ENCODE measurements at regions not wholly inside any gene's neighbourhood (a gene's known extent, or its start where the extent isn't known, plus 50 kb on each side); places are given as distances from the start of the nearest gene placed in this dataset.

DNA sequence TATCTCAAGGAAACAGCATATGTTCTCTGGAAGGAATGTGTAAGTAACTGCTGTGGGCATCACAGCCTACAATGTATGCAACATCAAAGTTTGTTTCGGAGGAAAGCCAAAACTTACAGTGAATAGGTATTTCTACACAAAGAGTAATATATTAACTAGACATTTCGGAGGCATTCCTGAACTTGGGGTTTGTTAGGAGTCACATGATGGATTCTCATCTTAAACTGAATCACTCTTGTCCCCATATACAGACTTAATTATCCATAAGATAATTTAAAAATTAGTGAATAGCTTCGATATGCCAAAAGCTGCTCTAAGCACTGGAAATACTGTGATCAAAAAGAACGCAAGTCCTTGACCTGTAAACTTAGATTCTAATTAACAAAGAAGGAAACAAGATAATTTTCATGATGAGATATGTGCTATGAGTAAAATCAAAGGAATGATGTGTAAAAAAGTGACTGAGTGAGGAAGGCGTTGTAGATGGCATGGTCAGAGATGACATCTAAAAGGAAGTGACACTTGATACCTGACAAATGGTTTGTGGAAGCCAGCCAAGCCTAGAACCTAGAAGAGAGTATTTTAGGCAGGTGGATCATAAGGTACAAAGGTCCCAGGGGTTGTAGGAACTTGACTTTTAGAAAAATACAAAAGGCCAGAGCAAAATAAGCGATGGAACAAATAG lies 273.1 kb downstream of the MRPL39 start:
- TF ChIP-seq, protein P1, sequence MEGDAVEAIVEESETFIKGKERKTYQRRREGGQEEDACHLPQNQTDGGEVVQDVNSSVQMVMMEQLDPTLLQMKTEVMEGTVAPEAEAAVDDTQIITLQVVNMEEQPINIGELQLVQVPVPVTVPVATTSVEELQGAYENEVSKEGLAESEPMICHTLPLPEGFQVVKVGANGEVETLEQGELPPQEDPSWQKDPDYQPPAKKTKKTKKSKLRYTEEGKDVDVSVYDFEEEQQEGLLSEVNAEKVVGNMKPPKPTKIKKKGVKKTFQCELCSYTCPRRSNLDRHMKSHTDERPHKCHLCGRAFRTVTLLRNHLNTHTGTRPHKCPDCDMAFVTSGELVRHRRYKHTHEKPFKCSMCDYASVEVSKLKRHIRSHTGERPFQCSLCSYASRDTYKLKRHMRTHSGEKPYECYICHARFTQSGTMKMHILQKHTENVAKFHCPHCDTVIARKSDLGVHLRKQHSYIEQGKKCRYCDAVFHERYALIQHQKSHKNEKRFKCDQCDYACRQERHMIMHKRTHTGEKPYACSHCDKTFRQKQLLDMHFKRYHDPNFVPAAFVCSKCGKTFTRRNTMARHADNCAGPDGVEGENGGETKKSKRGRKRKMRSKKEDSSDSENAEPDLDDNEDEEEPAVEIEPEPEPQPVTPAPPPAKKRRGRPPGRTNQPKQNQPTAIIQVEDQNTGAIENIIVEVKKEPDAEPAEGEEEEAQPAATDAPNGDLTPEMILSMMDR (IDR thresholded peaks at IDR 0.05): no peak
- TF ChIP-seq POLR2A (IDR thresholded peaks at IDR 0.05): no peak
- intact Hi-C loops (cut with DNase I; ENCODE audit: low total_unique reads): no loop called here
- no peak for DNase-seq (ENCODE audit: low spot score in 2 of 2)
- WGBS, 2 donors: 86 to 89% methylated on average over 6 of the region's 6 CpGs
- no peak overlapping the region for H3K4me3 ChIP-seq (ENCODE audit: low read depth, poor library complexity, severe bottlenecking)

DNA sequence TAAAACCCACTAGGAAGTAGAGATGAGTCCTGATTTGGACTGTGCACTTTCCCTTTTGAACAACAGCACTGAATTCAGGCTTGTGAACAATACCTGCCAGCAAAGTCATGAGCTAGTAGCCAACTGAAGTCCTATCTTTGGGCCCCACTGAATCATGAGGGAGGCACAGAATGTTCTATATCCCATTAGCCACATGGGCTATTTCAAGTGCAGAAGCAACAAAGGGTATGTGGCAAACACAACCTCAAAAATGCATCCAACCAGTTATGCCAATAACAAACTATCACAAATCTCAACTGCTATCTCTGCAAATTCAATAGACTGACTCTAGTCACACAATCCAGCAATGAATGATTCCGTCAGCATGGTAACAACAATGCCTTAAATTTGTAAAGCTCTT lies 276.0 kb downstream of the MRPL39 start:
- WGBS, 2 donors: 94% methylated on average over 1 of the region's 1 CpG
- no peak for DNase-seq (ENCODE audit: low spot score in 2 of 2)
- TF ChIP-seq, protein P1 (IDR thresholded peaks at IDR 0.05): no peak
- no peak for TF ChIP-seq POLR2A (IDR thresholded peaks at IDR 0.05)
- no peak overlapping the region for H3K4me3 ChIP-seq (ENCODE audit: low read depth, poor library complexity, severe bottlenecking)
- intact Hi-C loops (cut with DNase I; ENCODE audit: low total_unique reads): no loop called here

DNA sequence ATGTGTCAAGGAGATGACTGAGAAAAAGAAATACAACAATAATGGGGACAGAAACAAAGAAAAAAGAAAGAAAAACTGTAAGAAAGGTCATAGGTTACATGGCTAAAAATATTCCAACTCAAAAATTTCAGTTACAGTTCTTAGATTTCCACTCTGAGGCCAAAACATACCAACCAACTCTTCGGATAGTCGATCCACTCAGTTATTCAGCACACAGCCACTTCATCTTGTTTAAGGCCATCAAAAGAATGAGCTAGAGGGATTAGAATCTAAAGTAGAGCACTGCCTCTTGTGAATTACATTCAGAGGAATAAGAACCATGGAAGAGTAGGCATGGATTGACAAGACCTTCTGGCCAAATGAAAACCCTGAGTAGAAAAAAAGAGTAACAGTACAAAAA lies 277.0 kb downstream of the MRPL39 start:
- no peak for TF ChIP-seq POLR2A (IDR thresholded peaks at IDR 0.05)
- TF ChIP-seq, protein P1 (IDR thresholded peaks at IDR 0.05): no peak
- no peak for DNase-seq (ENCODE audit: low spot score in 2 of 2)
- 47 to 67% methylated on average over 2 of the region's 2 CpGs for WGBS, 2 donors
- no peak overlapping the region for H3K4me3 ChIP-seq (ENCODE audit: low read depth, poor library complexity, severe bottlenecking)
- intact Hi-C loops (cut with DNase I; ENCODE audit: low total_unique reads): no loop called here

DNA sequence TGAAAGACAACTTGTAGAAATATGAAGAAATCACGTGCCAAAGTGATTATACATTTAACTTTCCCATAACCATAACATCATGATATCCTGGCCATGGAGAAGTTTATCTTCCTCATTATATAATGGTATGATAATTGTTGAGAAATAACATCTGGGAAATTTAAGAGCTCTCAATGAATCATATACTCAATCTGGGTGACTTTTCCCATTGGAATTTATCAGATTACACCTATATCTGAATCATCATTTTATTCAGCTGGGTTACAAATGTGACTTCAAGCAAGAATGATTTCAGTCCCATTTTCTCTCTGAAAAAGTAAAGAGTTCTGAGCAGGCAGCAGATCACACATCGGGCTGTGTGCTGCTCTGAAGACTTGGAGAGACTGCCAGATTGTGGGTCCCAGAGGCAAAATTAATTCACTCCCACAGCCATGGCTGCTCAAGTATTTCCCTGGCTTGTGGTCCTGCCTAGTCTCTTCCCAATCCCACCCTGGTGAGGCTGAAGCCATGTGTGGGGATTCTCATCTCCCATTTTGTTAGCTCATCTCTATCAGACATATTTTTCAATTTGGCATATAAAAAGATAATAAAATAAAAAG lies 278.0 kb downstream of the MRPL39 start:
- no peak for DNase-seq (ENCODE audit: low spot score in 2 of 2)
- 20 to 30% methylated on average over 2 of the region's 2 CpGs for WGBS, 2 donors
- no peak overlapping the region for H3K4me3 ChIP-seq (ENCODE audit: low read depth, poor library complexity, severe bottlenecking)
- intact Hi-C loops (cut with DNase I; ENCODE audit: low total_unique reads): no loop called here
- TF ChIP-seq, protein P1 (IDR thresholded peaks at IDR 0.05): no peak
- no peak for TF ChIP-seq POLR2A (IDR thresholded peaks at IDR 0.05)

DNA sequence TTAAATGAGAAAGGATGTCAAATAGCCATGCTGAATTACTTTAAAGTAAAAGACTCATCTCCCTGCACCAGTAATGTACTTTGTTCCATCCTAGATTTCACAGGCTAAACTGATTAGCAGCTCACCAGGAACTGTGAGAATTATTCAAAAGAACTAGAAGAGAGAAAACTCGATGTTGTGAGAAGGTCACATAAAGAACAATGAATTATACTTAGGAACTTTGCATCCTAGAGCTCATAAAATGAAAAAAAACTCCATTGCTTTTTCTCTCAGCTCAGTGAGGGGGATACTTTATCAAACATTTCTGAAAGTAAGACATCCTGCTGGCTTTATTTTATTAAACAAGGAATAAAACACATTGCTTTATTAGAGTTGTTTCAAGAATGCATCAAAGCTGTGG lies 278.5 kb downstream of the MRPL39 start:
- WGBS, 2 donors: 33 to 39% methylated on average over 1 of the region's 1 CpG
- intact Hi-C loops (cut with DNase I; ENCODE audit: low total_unique reads): no loop called here
- no peak overlapping the region for H3K4me3 ChIP-seq (ENCODE audit: low read depth, poor library complexity, severe bottlenecking)
- TF ChIP-seq POLR2A (IDR thresholded peaks at IDR 0.05): no peak
- TF ChIP-seq, protein P1 (IDR thresholded peaks at IDR 0.05): no peak
- DNase-seq (ENCODE audit: low spot score in 2 of 2): no peak

DNA sequence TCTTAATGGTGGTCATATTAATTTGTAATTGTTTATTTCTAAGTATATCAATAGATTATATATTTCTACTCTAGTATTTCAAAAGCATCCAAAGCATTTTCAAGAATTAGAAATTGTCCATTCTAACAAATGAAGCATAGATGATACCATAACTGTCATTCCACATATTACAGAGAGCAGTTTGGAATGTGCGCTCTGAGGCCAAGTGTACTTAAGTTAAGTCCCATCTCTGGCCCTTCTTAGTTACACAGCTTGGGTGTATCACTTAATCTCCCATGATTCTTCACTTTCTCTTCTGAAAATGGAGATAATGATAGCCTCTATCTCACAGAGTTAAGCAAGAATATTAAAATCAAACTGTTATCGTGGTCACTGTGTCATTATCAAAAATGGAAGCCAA lies 281.1 kb downstream of the MRPL39 start:
- TF ChIP-seq POLR2A (IDR thresholded peaks at IDR 0.05): no peak
- TF ChIP-seq, protein P1 (IDR thresholded peaks at IDR 0.05): no peak
- intact Hi-C loops (cut with DNase I; ENCODE audit: low total_unique reads): no loop called here
- no peak for DNase-seq (ENCODE audit: low spot score in 2 of 2)
- 82 to 85% methylated on average over 2 of the region's 2 CpGs for WGBS, 2 donors
- H3K4me3 ChIP-seq (ENCODE audit: low read depth, poor library complexity, severe bottlenecking): no peak overlapping the region

All from lower leg skin (tissue), 4 donors.